GM11168 (cell line): ENCODE measurements at regions not wholly inside any gene's neighbourhood (a gene's known extent, or its start where the extent isn't known, plus 50 kb on each side); places are given as distances from the start of the nearest gene placed in this dataset.

Experiments used
- in situ Hi-C: fragments of 300-500 bp; cut with MboI; formaldehyde crosslinking; loops from one replicate; pipeline ENCODE4 v1.12.0; 2022; ENCODE audit warnings: low sequenced_read_pairs; ENCODE audit not compliant: unreplicated experiment

GRCh38 chrX:11944501-11944900 lies 186.5 kb downstream of the MSL3 start:
- in situ Hi-C loops, result no loop called here

GRCh38 chrX:11949291-11949690 lies 189.0 kb upstream of the FRMPD4 start:
- in situ Hi-C loops, result no loop called here

GRCh38 chrX:11952176-11952720 lies 186.0 kb upstream of the FRMPD4 start:
- in situ Hi-C loops, result no loop called here

- in situ Hi-C loops, result no loop called here
These were observed 184.7 kb upstream of the FRMPD4 start for GRCh38 chrX:11953615-11954014.

- in situ Hi-C loops, result no loop called here
These were observed 184.1 kb upstream of the FRMPD4 start for GRCh38 chrX:11954176-11954575.

- in situ Hi-C loops, result no loop called here
These were observed 178.2 kb upstream of the FRMPD4 start for GRCh38 chrX:11960031-11960430.

GRCh38 chrX:11965436-11965835 lies 172.8 kb upstream of the FRMPD4 start:
- in situ Hi-C loops, result no loop called here

GRCh38 chrX:11967986-11968869 lies 170.0 kb upstream of the FRMPD4 start:
- in situ Hi-C loops, result no loop called here

GRCh38 chrX:11968991-11969390 lies 169.3 kb upstream of the FRMPD4 start:
- in situ Hi-C loops, result no loop called here

GRCh38 chrX:11970578-11971359 lies 167.5 kb upstream of the FRMPD4 start:
- in situ Hi-C loops, result no loop called here

- in situ Hi-C loops, result no loop called here
These were observed 161.6 kb upstream of the FRMPD4 start for GRCh38 chrX:11976663-11977062.

- in situ Hi-C loops, result no loop called here
These were observed 146.0 kb upstream of the FRMPD4 start for GRCh38 chrX:11992271-11992670.

- in situ Hi-C loops, result no loop called here
These were observed 143.1 kb upstream of the FRMPD4 start for GRCh38 chrX:11995146-11995545.

- in situ Hi-C loops, result no loop called here
These were observed 141.5 kb upstream of the FRMPD4 start for GRCh38 chrX:11996810-11997209.

- in situ Hi-C loops, result no loop called here
These were observed 139.3 kb upstream of the FRMPD4 start for GRCh38 chrX:11998944-11999343.

- in situ Hi-C loops, result no loop called here
These were observed 135.4 kb upstream of the FRMPD4 start for GRCh38 chrX:12002876-12003275.

GRCh38 chrX:12007881-12008280 lies 130.4 kb upstream of the FRMPD4 start:
- in situ Hi-C loops, result no loop called here

- in situ Hi-C loops, result no loop called here
These were observed 127.8 kb upstream of the FRMPD4 start for GRCh38 chrX:12010436-12010835.

- in situ Hi-C loops, result no loop called here
These were observed 127.2 kb upstream of the FRMPD4 start for GRCh38 chrX:12011075-12011474.

- in situ Hi-C loops, result no loop called here
These were observed 125.1 kb upstream of the FRMPD4 start for GRCh38 chrX:12013211-12013618.

GRCh38 chrX:12021698-12022097 lies 116.6 kb upstream of the FRMPD4 start:
- in situ Hi-C loops, result no loop called here
